Gastroesophageal sphincter (tissue), 3 donors: ENCODE measurements at regions not wholly inside any gene's neighbourhood (a gene's known extent, or its start where the extent isn't known, plus 50 kb on each side); places are given as distances from the start of the nearest gene placed in this dataset.

Experiments used
- EP300 ChIP-seq: sonication (generic); formaldehyde crosslinking; IDR thresholded peaks from one replicate; pipeline ENCODE4 v1.6.1; 2017; ENCODE audit warnings: antibody characterized with exemption, mild to moderate bottlenecking
- TF ChIP-seq, protein P1 (sequence below), 4 experiments: fragments of 200-600 bp in 2 of 4; fragments of 450-650 bp in 2 of 4; sonication (generic) in 1 of 4; IDR thresholded peaks; one replicate each; pipeline ENCODE4 v1.5.1; 2017 to 2019; ENCODE audit warnings: antibody characterized with exemption in 4 of 4, mild to moderate bottlenecking in 2 of 4, moderate library complexity in 2 of 4

DNA sequence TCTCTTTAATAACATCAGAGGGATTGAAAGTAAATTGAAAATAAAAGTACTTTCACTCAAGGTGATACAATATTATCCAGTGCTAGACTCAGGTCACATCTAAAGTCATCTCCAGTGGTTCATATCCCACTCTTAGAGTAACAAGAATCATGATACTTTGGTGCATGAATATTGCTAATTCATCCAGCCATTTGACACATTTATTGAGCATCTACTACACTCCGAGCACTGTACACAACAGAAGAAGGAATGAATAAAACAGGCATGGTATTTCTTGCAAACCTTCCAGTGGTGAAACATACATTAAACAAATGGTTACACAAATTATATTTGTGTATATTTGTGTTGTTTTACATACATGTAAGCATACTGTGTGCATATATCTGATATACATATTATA lies 116.0 kb upstream of the TMCC3 start:
- TF ChIP-seq, protein P1, sequence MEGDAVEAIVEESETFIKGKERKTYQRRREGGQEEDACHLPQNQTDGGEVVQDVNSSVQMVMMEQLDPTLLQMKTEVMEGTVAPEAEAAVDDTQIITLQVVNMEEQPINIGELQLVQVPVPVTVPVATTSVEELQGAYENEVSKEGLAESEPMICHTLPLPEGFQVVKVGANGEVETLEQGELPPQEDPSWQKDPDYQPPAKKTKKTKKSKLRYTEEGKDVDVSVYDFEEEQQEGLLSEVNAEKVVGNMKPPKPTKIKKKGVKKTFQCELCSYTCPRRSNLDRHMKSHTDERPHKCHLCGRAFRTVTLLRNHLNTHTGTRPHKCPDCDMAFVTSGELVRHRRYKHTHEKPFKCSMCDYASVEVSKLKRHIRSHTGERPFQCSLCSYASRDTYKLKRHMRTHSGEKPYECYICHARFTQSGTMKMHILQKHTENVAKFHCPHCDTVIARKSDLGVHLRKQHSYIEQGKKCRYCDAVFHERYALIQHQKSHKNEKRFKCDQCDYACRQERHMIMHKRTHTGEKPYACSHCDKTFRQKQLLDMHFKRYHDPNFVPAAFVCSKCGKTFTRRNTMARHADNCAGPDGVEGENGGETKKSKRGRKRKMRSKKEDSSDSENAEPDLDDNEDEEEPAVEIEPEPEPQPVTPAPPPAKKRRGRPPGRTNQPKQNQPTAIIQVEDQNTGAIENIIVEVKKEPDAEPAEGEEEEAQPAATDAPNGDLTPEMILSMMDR (IDR thresholded peaks at IDR 0.05), result no peak
- no peak for TF ChIP-seq EP300
